ENCODE measurements at regions not wholly inside any gene's neighbourhood (a gene's known extent, or its start where the extent isn't known, plus 50 kb on each side); places are given as distances from the start of the nearest gene placed in this dataset.

DNA sequence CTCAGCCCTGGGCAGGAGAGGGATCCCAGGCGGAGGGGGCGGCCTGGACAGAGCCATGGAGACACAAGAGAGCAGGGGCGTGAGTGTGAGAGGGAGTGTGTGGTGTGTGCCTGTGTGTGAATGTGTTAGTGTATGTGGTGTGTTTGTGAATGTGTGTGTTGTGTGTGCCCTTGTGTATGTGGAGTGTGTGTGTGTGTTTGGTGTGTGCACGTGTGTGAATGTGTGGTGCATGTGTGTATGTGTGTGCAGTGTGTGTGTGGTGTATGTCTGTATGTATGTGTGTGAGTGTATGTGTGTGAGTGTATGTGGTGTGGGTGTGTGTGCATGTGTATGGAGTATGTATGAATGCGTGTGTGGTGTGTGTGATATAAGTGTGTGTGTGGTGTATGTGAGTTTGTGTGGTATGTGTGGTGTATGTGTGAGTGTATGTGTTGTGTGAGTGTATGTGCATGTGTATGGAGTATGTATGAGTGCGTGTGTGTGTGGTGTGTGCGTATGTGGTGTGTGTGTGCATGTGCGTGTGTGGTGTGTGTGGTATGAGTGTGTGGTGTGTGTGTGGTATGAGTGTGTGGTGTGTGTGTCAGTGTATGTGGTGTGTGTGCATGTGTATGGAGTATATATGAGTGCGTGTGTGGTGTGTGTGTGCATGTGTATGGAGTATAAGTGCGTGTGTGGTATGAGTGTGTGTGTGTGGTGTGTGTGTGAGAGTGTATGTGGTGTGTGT is 175.2 kb upstream of the AFDN start:
- H3K9ac ChIP-seq, result no peak overlapping the region
- H2AFZ ChIP-seq, result no peak overlapping the region
- TF ChIP-seq, protein P1, sequence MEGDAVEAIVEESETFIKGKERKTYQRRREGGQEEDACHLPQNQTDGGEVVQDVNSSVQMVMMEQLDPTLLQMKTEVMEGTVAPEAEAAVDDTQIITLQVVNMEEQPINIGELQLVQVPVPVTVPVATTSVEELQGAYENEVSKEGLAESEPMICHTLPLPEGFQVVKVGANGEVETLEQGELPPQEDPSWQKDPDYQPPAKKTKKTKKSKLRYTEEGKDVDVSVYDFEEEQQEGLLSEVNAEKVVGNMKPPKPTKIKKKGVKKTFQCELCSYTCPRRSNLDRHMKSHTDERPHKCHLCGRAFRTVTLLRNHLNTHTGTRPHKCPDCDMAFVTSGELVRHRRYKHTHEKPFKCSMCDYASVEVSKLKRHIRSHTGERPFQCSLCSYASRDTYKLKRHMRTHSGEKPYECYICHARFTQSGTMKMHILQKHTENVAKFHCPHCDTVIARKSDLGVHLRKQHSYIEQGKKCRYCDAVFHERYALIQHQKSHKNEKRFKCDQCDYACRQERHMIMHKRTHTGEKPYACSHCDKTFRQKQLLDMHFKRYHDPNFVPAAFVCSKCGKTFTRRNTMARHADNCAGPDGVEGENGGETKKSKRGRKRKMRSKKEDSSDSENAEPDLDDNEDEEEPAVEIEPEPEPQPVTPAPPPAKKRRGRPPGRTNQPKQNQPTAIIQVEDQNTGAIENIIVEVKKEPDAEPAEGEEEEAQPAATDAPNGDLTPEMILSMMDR (IDR thresholded peaks at IDR 0.05), result no peak

DNA sequence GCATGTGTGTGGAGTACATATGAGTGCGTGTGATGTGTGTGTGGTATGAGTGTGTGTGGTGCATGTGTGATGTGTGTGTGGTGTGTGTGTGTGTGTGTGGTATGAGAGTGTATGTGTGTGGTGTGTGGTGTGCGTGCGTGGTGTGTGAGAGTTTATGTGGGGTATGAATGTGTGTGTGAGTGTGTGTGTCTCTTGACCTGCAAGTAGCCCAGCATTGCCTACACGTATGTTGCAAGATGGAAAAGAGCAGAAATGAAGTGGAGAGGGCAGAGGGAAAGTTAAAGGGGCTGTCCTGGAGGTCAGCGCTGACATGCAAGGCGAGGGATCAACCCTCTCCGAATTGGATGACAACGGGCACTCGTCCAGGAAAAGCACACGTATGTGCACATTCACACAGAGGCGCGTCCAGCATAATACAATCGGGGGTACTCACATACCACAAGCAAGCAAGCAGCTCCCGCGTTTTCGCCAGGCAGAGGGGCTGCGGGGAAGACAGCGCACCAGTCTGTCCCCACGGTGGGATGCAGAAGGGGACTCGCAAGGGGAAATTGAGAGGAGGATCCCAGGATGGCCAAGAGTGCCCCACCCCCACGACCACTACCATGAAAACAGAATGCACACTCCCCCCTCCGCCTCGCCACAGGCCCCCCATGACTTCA is 174.5 kb upstream of the AFDN start:
- no peaks in the 10 kb centered on the region for H3K9me3 ChIP-seq (ENCODE audit: control insufficient read depth, low read length)
- TF ChIP-seq, protein P1 (IDR thresholded peaks at IDR 0.05), result no peak
- H3K27me3 ChIP-seq (ENCODE audit: control insufficient read depth, insufficient read depth, low read length), result no peaks in the 10 kb centered on the region
- no peak overlapping the region for H3K27ac ChIP-seq
- H3K4me2 ChIP-seq (ENCODE audit: low read length), result no peak overlapping the region
- H3K4me3 ChIP-seq (ENCODE audit: low read depth, low read length), result no peak overlapping the region
- no peaks in the 10 kb centered on the region for H3K4me1 ChIP-seq
- H3K79me2 ChIP-seq, result no peaks in the 10 kb centered on the region
- H2AFZ ChIP-seq, result no peak overlapping the region
- H3K9ac ChIP-seq, result no peak overlapping the region
- no peaks in the 10 kb centered on the region for H3K36me3 ChIP-seq (ENCODE audit: control insufficient read depth, insufficient read depth, low read length)

More for the DNA sequence above, 175.2 kb upstream of the AFDN start:
- no peaks in the 10 kb centered on the region for H3K27me3 ChIP-seq (ENCODE audit: control insufficient read depth, insufficient read depth, low read length)
- H3K4me2 ChIP-seq (ENCODE audit: low read length), result no peak overlapping the region
- H3K9me3 ChIP-seq (ENCODE audit: control insufficient read depth, low read length), result no peaks in the 10 kb centered on the region
- no peaks in the 10 kb centered on the region for H3K4me1 ChIP-seq
- no peaks in the 10 kb centered on the region for H3K79me2 ChIP-seq
- no peak overlapping the region for H3K27ac ChIP-seq
- H3K4me3 ChIP-seq (ENCODE audit: low read depth, low read length), result no peak overlapping the region
- H3K36me3 ChIP-seq (ENCODE audit: control insufficient read depth, insufficient read depth, low read length), result no peaks in the 10 kb centered on the region

DNA sequence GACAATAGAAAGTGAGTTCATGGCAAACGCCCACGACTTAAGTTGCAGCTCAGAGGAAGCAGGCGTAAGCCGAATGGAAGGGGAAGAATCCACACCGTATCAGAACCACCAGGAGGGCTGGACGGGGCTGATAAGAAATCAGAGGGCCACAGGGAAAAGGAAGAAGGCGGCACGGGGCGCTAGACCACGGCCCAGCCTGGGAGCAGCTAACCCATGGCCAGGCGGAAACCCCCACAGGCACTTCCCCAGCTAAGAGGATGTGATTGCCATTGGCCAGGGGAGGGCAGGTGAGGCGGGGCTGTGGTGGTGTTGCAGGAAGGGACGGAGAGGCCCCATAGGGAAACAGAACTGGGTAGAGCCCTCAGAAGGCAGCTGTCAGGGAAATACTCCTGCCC is 174.0 kb upstream of the AFDN start:
- Histone ChIP-seq H2AFZ (no peak overlapping the region), H3K4me1 (no peaks in the 10 kb centered on the region), H3K27ac (no peak overlapping the region), H3K4me3 (ENCODE audit: low read depth, low read length) (no peak overlapping the region), H3K79me2 (no peaks in the 10 kb centered on the region), H3K9ac (no peak overlapping the region), H3K9me3 (ENCODE audit: control insufficient read depth, low read length) (no peaks in the 10 kb centered on the region), H3K4me2 (ENCODE audit: low read length) (no peak overlapping the region), H3K27me3 (ENCODE audit: control insufficient read depth, insufficient read depth, low read length) (no peaks in the 10 kb centered on the region), H3K36me3 (ENCODE audit: control insufficient read depth, insufficient read depth, low read length) (no peaks in the 10 kb centered on the region)
- TF ChIP-seq, protein P1 (IDR thresholded peaks at IDR 0.05), result no peak

DNA sequence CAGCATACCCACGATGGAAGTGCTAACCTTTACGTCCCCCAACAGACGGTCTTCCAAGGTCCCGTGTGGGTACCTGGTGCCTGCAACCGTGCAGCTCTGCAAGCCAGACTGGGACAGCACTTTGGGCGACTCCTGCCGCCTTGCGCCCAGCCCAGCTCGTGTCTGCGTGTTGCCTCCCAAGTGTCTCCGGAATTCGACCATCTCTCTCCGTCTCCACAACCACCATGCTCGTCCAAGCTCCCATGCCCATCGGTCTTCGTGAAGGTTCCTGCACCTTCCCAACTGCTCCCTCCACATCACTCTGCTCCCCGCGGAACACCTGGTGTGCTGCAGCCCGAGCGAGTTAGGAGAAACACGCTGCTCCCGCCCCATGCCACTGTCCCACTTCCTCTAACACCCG is 173.2 kb upstream of the AFDN start:
- TF ChIP-seq, protein P1 (IDR thresholded peaks at IDR 0.05), result no peak

More for the DNA sequence above, 173.2 kb upstream of the AFDN start:
- H3K9ac ChIP-seq, result no peak overlapping the region
- no peaks in the 10 kb centered on the region for H3K36me3 ChIP-seq (ENCODE audit: control insufficient read depth, insufficient read depth, low read length)
- no peaks in the 10 kb centered on the region for H3K4me1 ChIP-seq
- H2AFZ ChIP-seq, result no peak overlapping the region
- no peaks in the 10 kb centered on the region for H3K79me2 ChIP-seq
- no peaks in the 10 kb centered on the region for H3K27me3 ChIP-seq (ENCODE audit: control insufficient read depth, insufficient read depth, low read length)
- H3K4me2 ChIP-seq (ENCODE audit: low read length), result no peak overlapping the region
- no peak overlapping the region for H3K4me3 ChIP-seq (ENCODE audit: low read depth, low read length)
- no peaks in the 10 kb centered on the region for H3K9me3 ChIP-seq (ENCODE audit: control insufficient read depth, low read length)
- no peak overlapping the region for H3K27ac ChIP-seq
